ENCODE measurements at regions not wholly inside any gene's neighbourhood (a gene's known extent, or its start where the extent isn't known, plus 50 kb on each side); places are given as distances from the start of the nearest gene placed in this dataset.

GRCh38 chr18:78408623-78409022 lies 571.0 kb upstream of the SALL3 start:
- no peaks in the 10 kb centered on the region for H3K27me3 ChIP-seq (ENCODE audit: control insufficient read depth, insufficient read depth, low read length)

GRCh38 chr18:78410094-78410786 lies 569.4 kb upstream of the SALL3 start:
- Histone ChIP-seq H3K4me1 (ENCODE audit: control insufficient read depth, insufficient read depth, low read length) (no peaks in the 10 kb centered on the region), H3K9me3 (ENCODE audit: control insufficient read depth, insufficient read depth, low read length) (no peaks in the 10 kb centered on the region), H3K27ac (ENCODE audit: low read depth, low read length) (no peak overlapping the region), H3K27me3 (ENCODE audit: control insufficient read depth, insufficient read depth, low read length) (no peaks in the 10 kb centered on the region), H3K4me3 (ENCODE audit: low read depth, low read length) (no peak overlapping the region), H3K9ac (ENCODE audit: low read depth, low read length) (no peak overlapping the region), H3K36me3 (ENCODE audit: control insufficient read depth, insufficient read depth, low read length) (no peaks in the 10 kb centered on the region)

More at GRCh38 chr18:78408623-78409022, 571.0 kb upstream of the SALL3 start:
- H3K4me3 ChIP-seq (ENCODE audit: low read depth, low read length) = no peak overlapping the region
- no peaks in the 10 kb centered on the region for H3K9me3 ChIP-seq (ENCODE audit: control insufficient read depth, insufficient read depth, low read length)
- no peak overlapping the region for H3K27ac ChIP-seq (ENCODE audit: low read depth, low read length)
- no peaks in the 10 kb centered on the region for H3K4me1 ChIP-seq (ENCODE audit: control insufficient read depth, insufficient read depth, low read length)
- H3K9ac ChIP-seq (ENCODE audit: low read depth, low read length) = no peak overlapping the region
- no peaks in the 10 kb centered on the region for H3K36me3 ChIP-seq (ENCODE audit: control insufficient read depth, insufficient read depth, low read length)

- Histone ChIP-seq H3K9me3 (ENCODE audit: control insufficient read depth, insufficient read depth, low read length) (no peaks in the 10 kb centered on the region), H3K27me3 (ENCODE audit: control insufficient read depth, insufficient read depth, low read length) (no peaks in the 10 kb centered on the region), H3K4me3 (ENCODE audit: low read depth, low read length) (no peak overlapping the region), H3K4me1 (ENCODE audit: control insufficient read depth, insufficient read depth, low read length) (no peaks in the 10 kb centered on the region), H3K9ac (ENCODE audit: low read depth, low read length) (no peak overlapping the region), H3K36me3 (ENCODE audit: control insufficient read depth, insufficient read depth, low read length) (no peaks in the 10 kb centered on the region), H3K27ac (ENCODE audit: low read depth, low read length) (no peak overlapping the region)
Observed at GRCh38 chr18:78411539-78411938, 568.1 kb upstream of the SALL3 start.

- Histone ChIP-seq H3K9ac (ENCODE audit: low read depth, low read length) (no peak overlapping the region), H3K4me3 (ENCODE audit: low read depth, low read length) (no peak overlapping the region), H3K4me1 (ENCODE audit: control insufficient read depth, insufficient read depth, low read length) (no peaks in the 10 kb centered on the region), H3K36me3 (ENCODE audit: control insufficient read depth, insufficient read depth, low read length) (no peaks in the 10 kb centered on the region), H3K27ac (ENCODE audit: low read depth, low read length) (no peak overlapping the region), H3K9me3 (ENCODE audit: control insufficient read depth, insufficient read depth, low read length) (no peaks in the 10 kb centered on the region), H3K27me3 (ENCODE audit: control insufficient read depth, insufficient read depth, low read length) (no peaks in the 10 kb centered on the region)
Observed at GRCh38 chr18:78414302-78414701, 565.3 kb upstream of the SALL3 start.

GRCh38 chr18:78416853-78417252 lies 562.8 kb upstream of the SALL3 start:
- no peak overlapping the region for H3K4me3 ChIP-seq (ENCODE audit: low read depth, low read length)
- no peaks in the 10 kb centered on the region for H3K36me3 ChIP-seq (ENCODE audit: control insufficient read depth, insufficient read depth, low read length)
- no peaks in the 10 kb centered on the region for H3K27me3 ChIP-seq (ENCODE audit: control insufficient read depth, insufficient read depth, low read length)
- H3K4me1 ChIP-seq (ENCODE audit: control insufficient read depth, insufficient read depth, low read length) = no peaks in the 10 kb centered on the region
- H3K9ac ChIP-seq (ENCODE audit: low read depth, low read length) = no peak overlapping the region
- no peaks in the 10 kb centered on the region for H3K9me3 ChIP-seq (ENCODE audit: control insufficient read depth, insufficient read depth, low read length)
- no peak overlapping the region for H3K27ac ChIP-seq (ENCODE audit: low read depth, low read length)

- no peaks in the 10 kb centered on the region for H3K4me1 ChIP-seq (ENCODE audit: control insufficient read depth, insufficient read depth, low read length)
- H3K27me3 ChIP-seq (ENCODE audit: control insufficient read depth, insufficient read depth, low read length) = no peaks in the 10 kb centered on the region
- no peak overlapping the region for H3K4me3 ChIP-seq (ENCODE audit: low read depth, low read length)
- H3K36me3 ChIP-seq (ENCODE audit: control insufficient read depth, insufficient read depth, low read length) = no peaks in the 10 kb centered on the region
- no peak overlapping the region for H3K27ac ChIP-seq (ENCODE audit: low read depth, low read length)
- no peak overlapping the region for H3K9ac ChIP-seq (ENCODE audit: low read depth, low read length)
- H3K9me3 ChIP-seq (ENCODE audit: control insufficient read depth, insufficient read depth, low read length) = no peaks in the 10 kb centered on the region
Observed at GRCh38 chr18:78418379-78418778, 561.2 kb upstream of the SALL3 start.

- H3K9me3 ChIP-seq (ENCODE audit: control insufficient read depth, insufficient read depth, low read length) = no peaks in the 10 kb centered on the region
- no peak overlapping the region for H3K4me3 ChIP-seq (ENCODE audit: low read depth, low read length)
- H3K9ac ChIP-seq (ENCODE audit: low read depth, low read length) = no peak overlapping the region
- H3K27me3 ChIP-seq (ENCODE audit: control insufficient read depth, insufficient read depth, low read length) = no peaks in the 10 kb centered on the region
- H3K27ac ChIP-seq (ENCODE audit: low read depth, low read length) = no peak overlapping the region
- no peaks in the 10 kb centered on the region for H3K36me3 ChIP-seq (ENCODE audit: control insufficient read depth, insufficient read depth, low read length)
- no peaks in the 10 kb centered on the region for H3K4me1 ChIP-seq (ENCODE audit: control insufficient read depth, insufficient read depth, low read length)
Observed at GRCh38 chr18:78419171-78419570, 560.4 kb upstream of the SALL3 start.

GRCh38 chr18:78420116-78420515 lies 559.5 kb upstream of the SALL3 start:
- no peak overlapping the region for H3K4me3 ChIP-seq (ENCODE audit: low read depth, low read length)
- H3K27ac ChIP-seq (ENCODE audit: low read depth, low read length) = no peak overlapping the region
- H3K36me3 ChIP-seq (ENCODE audit: control insufficient read depth, insufficient read depth, low read length) = no peaks in the 10 kb centered on the region
- H3K9me3 ChIP-seq (ENCODE audit: control insufficient read depth, insufficient read depth, low read length) = no peaks in the 10 kb centered on the region
- no peak overlapping the region for H3K9ac ChIP-seq (ENCODE audit: low read depth, low read length)
- H3K27me3 ChIP-seq (ENCODE audit: control insufficient read depth, insufficient read depth, low read length) = no peaks in the 10 kb centered on the region
- no peaks in the 10 kb centered on the region for H3K4me1 ChIP-seq (ENCODE audit: control insufficient read depth, insufficient read depth, low read length)

- Histone ChIP-seq H3K4me1 (ENCODE audit: control insufficient read depth, insufficient read depth, low read length) (no peaks in the 10 kb centered on the region), H3K9me3 (ENCODE audit: control insufficient read depth, insufficient read depth, low read length) (no peaks in the 10 kb centered on the region), H3K4me3 (ENCODE audit: low read depth, low read length) (no peak overlapping the region), H3K27ac (ENCODE audit: low read depth, low read length) (no peak overlapping the region), H3K36me3 (ENCODE audit: control insufficient read depth, insufficient read depth, low read length) (no peaks in the 10 kb centered on the region), H3K27me3 (ENCODE audit: control insufficient read depth, insufficient read depth, low read length) (no peaks in the 10 kb centered on the region), H3K9ac (ENCODE audit: low read depth, low read length) (no peak overlapping the region)
Observed at GRCh38 chr18:78421392-78421791, 558.2 kb upstream of the SALL3 start.

GRCh38 chr18:78422336-78422735 lies 557.3 kb upstream of the SALL3 start:
- H3K27me3 ChIP-seq (ENCODE audit: control insufficient read depth, insufficient read depth, low read length) = no peaks in the 10 kb centered on the region
- no peaks in the 10 kb centered on the region for H3K9me3 ChIP-seq (ENCODE audit: control insufficient read depth, insufficient read depth, low read length)
- H3K36me3 ChIP-seq (ENCODE audit: control insufficient read depth, insufficient read depth, low read length) = no peaks in the 10 kb centered on the region
- H3K27ac ChIP-seq (ENCODE audit: low read depth, low read length) = no peak overlapping the region
- no peaks in the 10 kb centered on the region for H3K4me1 ChIP-seq (ENCODE audit: control insufficient read depth, insufficient read depth, low read length)
- no peak overlapping the region for H3K4me3 ChIP-seq (ENCODE audit: low read depth, low read length)
- no peak overlapping the region for H3K9ac ChIP-seq (ENCODE audit: low read depth, low read length)

GRCh38 chr18:78423811-78424210 lies 555.8 kb upstream of the SALL3 start:
- Histone ChIP-seq H3K9ac (ENCODE audit: low read depth, low read length) (no peak overlapping the region), H3K27ac (ENCODE audit: low read depth, low read length) (no peak overlapping the region), H3K9me3 (ENCODE audit: control insufficient read depth, insufficient read depth, low read length) (no peaks in the 10 kb centered on the region), H3K4me3 (ENCODE audit: low read depth, low read length) (no peak overlapping the region), H3K36me3 (ENCODE audit: control insufficient read depth, insufficient read depth, low read length) (no peaks in the 10 kb centered on the region), H3K4me1 (ENCODE audit: control insufficient read depth, insufficient read depth, low read length) (no peaks in the 10 kb centered on the region), H3K27me3 (ENCODE audit: control insufficient read depth, insufficient read depth, low read length) (no peaks in the 10 kb centered on the region)

All from HUES48 (cell line).